Upper lobe of left lung (tissue), 6 donors: ENCODE measurements at regions not wholly inside any gene's neighbourhood (a gene's known extent, or its start where the extent isn't known, plus 50 kb on each side); places are given as distances from the start of the nearest gene placed in this dataset.

ENCODE experiments used
- ATAC-seq, 2 donors: fragments of 200-7000 bp; cut with Tn5 transposase; one replicate each; pipeline ENCODE4 v1.9.1; 2022; ENCODE audit warnings: mild to moderate bottlenecking in 2 of 2, moderate library complexity in 2 of 2; ENCODE audit not compliant: low FRiP score in 2 of 2
- DNase-seq, 2 donors: peaks; one replicate each; pipeline ENCODE4 v3.0.0-alpha.2; 2019 to 2020
- H3K27ac ChIP-seq, 4 donors: fragments of 200-600 bp; sonication (generic); one replicate each; pipeline ENCODE4 v1.5.1; 2016 to 2019
- H3K27me3 ChIP-seq, 4 donors: fragments of 200-600 bp; sonication (generic); one replicate each; pipeline ENCODE4 v1.5.1; 2017 to 2019
- H3K36me3 ChIP-seq, 4 donors: fragments of 200-600 bp; sonication (generic); one replicate each; pipeline ENCODE4 v1.5.1; 2016 to 2019
- H3K4me1 ChIP-seq, 4 donors: fragments of 200-600 bp; sonication (generic); one replicate each; pipeline ENCODE4 v1.5.1; 2018 to 2019
- H3K4me3 ChIP-seq, 4 donors: fragments of 200-600 bp; sonication (generic); one replicate each; pipeline ENCODE4 v1.5.1; 2017 to 2019; ENCODE audit warnings: mild to moderate bottlenecking in 2 of 4, moderate library complexity in 1 of 4
- H3K9me3 ChIP-seq, 4 donors: fragments of 200-600 bp; sonication (generic); one replicate each; pipeline ENCODE4 v1.5.1; 2018 to 2019
- CTCF ChIP-seq, 6 experiments: fragments of 450-650 bp in 4 of 6; fragments of 200-600 bp in 2 of 6; sonication (generic) in 2 of 6; IDR thresholded peaks; one replicate each; pipeline ENCODE4 v1.5.1; 2016 to 2019; ENCODE audit warnings: antibody characterized with exemption in 6 of 6
- EP300 ChIP-seq, 4 donors: sonication (generic); formaldehyde crosslinking; IDR thresholded peaks; one replicate each; pipeline ENCODE4 v1.5.1; 2017; ENCODE audit warnings: antibody characterized with exemption in 4 of 4, control low read depth in 2 of 4
- POLR2A ChIP-seq, 4 donors: fragments of 450-650 bp; IDR thresholded peaks; one replicate each; pipeline ENCODE4 v1.5.1; 2016 to 2017; ENCODE audit warnings: antibody characterized with exemption in 4 of 4, mild to moderate bottlenecking in 2 of 4
- POLR2AphosphoS5 ChIP-seq, 2 donors: sonication (generic); formaldehyde crosslinking; IDR thresholded peaks; one replicate each; pipeline ENCODE4 v1.5.1; 2017; ENCODE audit warnings: antibody characterized with exemption in 2 of 2
- WGBS, 2 donors: methylation state at CpG; one replicate each; pipeline ENCODE4 v1.1.5; 2017 to 2018; 5-methylcytosine and 5-hydroxymethylcytosine counted together
- donor health status: DM: no; HTN: no; CAD: no; lungs with moderate emphysema.
- donor health status: DM: no; HTN: yes; CAD: no; lungs with severe emphysema.

DNA sequence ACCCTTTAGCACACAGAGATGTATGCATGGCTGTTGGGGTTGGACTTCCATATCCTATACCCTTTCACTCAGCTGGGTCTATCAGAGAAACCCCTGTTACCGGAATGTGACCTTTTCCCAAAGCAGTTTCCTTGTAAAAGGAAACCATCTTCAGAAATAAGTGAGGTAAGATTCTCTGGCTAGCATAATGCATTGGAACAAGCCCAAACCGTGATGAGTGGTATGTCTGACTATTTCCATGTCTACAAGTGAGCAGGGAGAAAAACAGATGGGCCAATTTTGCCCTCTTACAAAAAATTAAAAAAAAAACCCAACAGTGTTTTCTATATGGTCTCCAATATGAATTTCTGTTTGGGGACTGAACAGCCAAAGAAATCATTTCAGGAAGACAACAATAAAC, 283.9 kb downstream of the SMARCA1 start:
- Histone ChIP-seq H3K27me3 (no peaks in the 10 kb centered on the region), H3K27ac (no peak overlapping the region), H3K9me3 (no peaks in the 10 kb centered on the region), H3K4me3 (no peak overlapping the region), H3K4me1 (no peaks in the 10 kb centered on the region), H3K36me3 (no peaks in the 10 kb centered on the region)
- DNase-seq (no peak), ATAC-seq (no peak)
- 65 to 79% methylated on average over 2 of the region's 2 CpGs for WGBS, 2 donors
- TF ChIP-seq POLR2AphosphoS5 (IDR thresholded peaks at IDR 0.05) (no peak), POLR2A (IDR thresholded peaks at IDR 0.05) (no peak), EP300 (IDR thresholded peaks at IDR 0.05) (no peak), CTCF (IDR thresholded peaks at IDR 0.05) (no peak)

- H3K36me3 ChIP-seq = no peaks in the 10 kb centered on the region
- ATAC-seq = no peak
- DNase-seq = no peak
- H3K4me3 ChIP-seq = no peak overlapping the region
- no peak overlapping the region for H3K27ac ChIP-seq
- 59 to 81% methylated on average over 3 of the region's 3 CpGs for WGBS, 2 donors
- H3K9me3 ChIP-seq = no peaks in the 10 kb centered on the region
- no peaks in the 10 kb centered on the region for H3K4me1 ChIP-seq
- no peak for TF ChIP-seq CTCF (IDR thresholded peaks at IDR 0.05)
- no peak for TF ChIP-seq EP300 (IDR thresholded peaks at IDR 0.05)
- TF ChIP-seq POLR2AphosphoS5 (IDR thresholded peaks at IDR 0.05) = no peak
- TF ChIP-seq POLR2A (IDR thresholded peaks at IDR 0.05) = no peak
- no peaks in the 10 kb centered on the region for H3K27me3 ChIP-seq
Measured at GRCh38 chrX:129238011-129238410, 285.3 kb downstream of the SMARCA1 start.

- ATAC-seq = no peak
- TF ChIP-seq POLR2AphosphoS5 (IDR thresholded peaks at IDR 0.05) (no peak), CTCF (IDR thresholded peaks at IDR 0.05) (no peak), EP300 (IDR thresholded peaks at IDR 0.05) (no peak), POLR2A (IDR thresholded peaks at IDR 0.05) (no peak)
- H3K4me1 ChIP-seq = no peaks in the 10 kb centered on the region
- 55 to 57% methylated on average over 1 of the region's 1 CpG for WGBS, 2 donors
- no peaks in the 10 kb centered on the region for H3K36me3 ChIP-seq
- H3K27me3 ChIP-seq = no peaks in the 10 kb centered on the region
- no peak overlapping the region for H3K4me3 ChIP-seq
- no peaks in the 10 kb centered on the region for H3K9me3 ChIP-seq
- H3K27ac ChIP-seq = no peak overlapping the region
- DNase-seq = no peak
Measured at GRCh38 chrX:129235903-129236302, 287.4 kb downstream of the SMARCA1 start.

DNA sequence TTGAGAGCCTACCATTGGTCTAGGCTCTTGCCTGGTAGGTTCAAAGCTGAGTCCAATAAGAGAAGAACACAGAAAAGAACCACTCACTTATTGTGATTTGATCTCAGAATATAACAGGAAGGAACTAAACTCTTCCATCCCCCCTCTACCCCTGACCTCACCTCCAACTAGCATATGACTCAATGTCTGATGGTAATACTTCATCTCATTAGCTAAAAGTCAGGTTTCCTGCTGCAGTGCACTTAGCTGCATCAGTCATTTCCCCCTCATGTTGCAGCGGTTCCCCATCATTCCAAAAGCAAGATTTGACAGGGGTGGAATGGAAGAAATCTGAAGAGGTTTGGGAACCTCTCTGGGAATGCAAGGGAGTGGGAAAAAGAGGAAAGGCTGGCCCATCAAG, 289.5 kb downstream of the SMARCA1 start:
- H3K4me3 ChIP-seq = no peak overlapping the region
- H3K4me1 ChIP-seq = no peaks in the 10 kb centered on the region
- TF ChIP-seq POLR2A (IDR thresholded peaks at IDR 0.05) = no peak
- TF ChIP-seq EP300 (IDR thresholded peaks at IDR 0.05) = no peak
- no peak for TF ChIP-seq POLR2AphosphoS5 (IDR thresholded peaks at IDR 0.05)
- no peak for TF ChIP-seq CTCF (IDR thresholded peaks at IDR 0.05)
- 52 to 67% methylated on average over 1 of the region's 1 CpG for WGBS, 2 donors
- no peaks in the 10 kb centered on the region for H3K9me3 ChIP-seq
- no peak for ATAC-seq
- DNase-seq = no peak
- H3K27me3 ChIP-seq = no peaks in the 10 kb centered on the region
- no peaks in the 10 kb centered on the region for H3K36me3 ChIP-seq
- no peak overlapping the region for H3K27ac ChIP-seq

DNA sequence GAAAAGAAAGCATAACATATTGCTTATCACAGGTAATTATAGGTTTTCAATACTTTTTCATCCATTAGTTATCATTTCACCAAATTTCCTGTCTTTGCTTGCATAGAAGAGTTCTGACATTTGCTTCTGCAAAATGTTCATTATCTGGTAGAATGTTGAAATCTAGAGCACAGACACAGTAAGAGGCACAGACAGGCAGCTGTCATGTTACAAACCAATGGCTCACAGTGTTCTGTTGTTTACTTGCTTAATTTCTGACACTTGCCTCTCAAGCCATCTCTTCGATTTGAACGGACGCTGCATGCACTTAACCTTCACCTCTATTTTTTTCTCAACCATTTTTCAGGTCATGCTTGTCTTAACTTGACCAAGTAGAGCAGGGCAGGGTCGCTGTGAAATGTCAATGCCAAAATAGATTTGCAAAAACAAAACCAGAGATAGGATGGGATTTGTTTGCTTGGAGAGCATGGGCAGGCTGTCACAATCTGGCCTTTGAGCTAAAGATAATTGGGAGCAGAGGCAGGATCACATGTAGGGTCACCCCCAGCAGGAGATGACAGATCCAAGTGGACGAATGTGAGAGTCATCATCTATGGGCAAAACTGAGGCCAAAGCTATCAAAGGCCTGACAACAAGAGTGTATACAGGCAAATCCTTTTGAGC, 292.3 kb downstream of the SMARCA1 start:
- no peaks in the 10 kb centered on the region for H3K4me1 ChIP-seq
- no peaks in the 10 kb centered on the region for H3K27me3 ChIP-seq
- H3K27ac ChIP-seq = no peak overlapping the region
- H3K4me3 ChIP-seq = no peak overlapping the region
- WGBS, 2 donors = 67 to 74% methylated on average over 5 of the region's 5 CpGs
- TF ChIP-seq CTCF (IDR thresholded peaks at IDR 0.05) (no peak), POLR2A (IDR thresholded peaks at IDR 0.05) (no peak), POLR2AphosphoS5 (IDR thresholded peaks at IDR 0.05) (no peak), EP300 (IDR thresholded peaks at IDR 0.05) (no peak)
- DNase-seq (no peak), ATAC-seq (no peak)
- H3K9me3 ChIP-seq = no peaks in the 10 kb centered on the region
- no peaks in the 10 kb centered on the region for H3K36me3 ChIP-seq
